ENCODE measurements at regions not wholly inside any gene's neighbourhood (a gene's known extent, or its start where the extent isn't known, plus 50 kb on each side); places are given as distances from the start of the nearest gene placed in this dataset.

DNA sequence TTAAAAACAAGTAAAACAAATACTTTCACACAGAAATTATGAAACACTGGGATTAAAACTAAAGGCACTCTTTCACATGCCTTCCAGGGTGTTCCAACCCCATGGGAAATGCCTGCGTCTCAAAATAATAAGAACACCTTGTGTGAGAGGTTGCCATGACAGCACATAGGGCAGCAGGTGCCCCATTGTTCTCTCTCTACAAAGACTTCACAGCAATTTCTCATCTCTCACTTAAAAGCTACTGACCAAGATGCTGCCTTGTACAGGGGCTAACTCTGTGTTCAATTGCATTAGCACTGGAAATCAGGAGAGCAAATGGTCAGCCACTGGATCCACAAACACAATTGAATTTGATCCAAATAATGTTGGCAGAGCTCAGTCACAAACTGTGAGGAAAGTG is 102.5 kb upstream of the GALNTL6 start:
- DNase-seq (ENCODE audit: low read depth): no peak
- Histone ChIP-seq H3K9me3 (ENCODE audit: control insufficient read depth, low read length) (peaks cover under 1% of the 10 kb centered on the region), H3K4me3 (ENCODE audit: low read length) (no peak overlapping the region)

DNA sequence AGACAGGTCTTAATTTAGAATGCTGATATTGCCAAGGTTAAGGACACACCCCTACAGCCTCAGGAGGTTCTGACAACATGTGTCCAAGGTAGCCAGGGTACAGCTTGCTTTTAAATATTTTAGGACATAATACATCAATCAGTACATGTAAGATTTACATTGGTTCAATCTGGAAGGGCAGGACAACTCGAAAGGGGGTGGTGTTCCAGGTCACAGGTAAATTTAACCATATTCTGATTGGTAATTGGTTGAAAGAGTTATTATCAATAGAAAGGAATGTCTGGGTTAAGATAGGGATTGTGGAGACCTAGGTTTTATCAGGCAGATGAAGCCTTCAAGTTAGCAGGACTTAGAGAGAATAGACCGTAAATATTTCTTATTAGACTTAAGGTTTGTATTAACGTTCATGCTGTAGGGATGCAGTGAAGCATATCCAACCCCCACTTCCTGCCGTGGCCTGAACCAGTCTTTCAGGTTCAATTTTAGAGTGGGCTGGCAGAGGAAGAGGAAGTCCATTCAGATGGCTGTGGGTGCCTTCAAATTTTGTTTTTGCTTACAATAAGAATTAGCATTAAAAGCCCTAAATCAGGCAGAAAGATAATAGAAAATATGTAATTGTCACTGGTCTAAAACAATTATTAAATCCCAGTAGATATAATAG is 136.5 kb upstream of the GALNTL6 start:
- no peaks in the 10 kb centered on the region for H3K27me3 ChIP-seq (replicated peaks; ENCODE audit: control insufficient read depth, insufficient read depth, low read length)
- DNase-seq (ENCODE audit: low read depth): no peak
- H3K4me3 ChIP-seq (ENCODE audit: low read length): no peak overlapping the region
- no peaks in the 10 kb centered on the region for H3K4me1 ChIP-seq (ENCODE audit: control insufficient read depth, insufficient read depth, low read length)
- H3K9me3 ChIP-seq (ENCODE audit: control insufficient read depth, low read length): no peaks in the 10 kb centered on the region
- no peaks in the 10 kb centered on the region for H3K36me3 ChIP-seq (ENCODE audit: control insufficient read depth, insufficient read depth, low read length, severe bottlenecking)
- H3K9ac ChIP-seq (ENCODE audit: low read length): no peak overlapping the region

More for the DNA sequence above, 102.5 kb upstream of the GALNTL6 start:
- H3K4me1 ChIP-seq (ENCODE audit: control insufficient read depth, insufficient read depth, low read length): no peaks in the 10 kb centered on the region
- no peaks in the 10 kb centered on the region for H3K36me3 ChIP-seq (ENCODE audit: control insufficient read depth, insufficient read depth, low read length, severe bottlenecking)
- H3K9ac ChIP-seq (ENCODE audit: low read length): no peak overlapping the region
- H3K27me3 ChIP-seq (replicated peaks; ENCODE audit: control insufficient read depth, insufficient read depth, low read length): no peaks in the 10 kb centered on the region

DNA sequence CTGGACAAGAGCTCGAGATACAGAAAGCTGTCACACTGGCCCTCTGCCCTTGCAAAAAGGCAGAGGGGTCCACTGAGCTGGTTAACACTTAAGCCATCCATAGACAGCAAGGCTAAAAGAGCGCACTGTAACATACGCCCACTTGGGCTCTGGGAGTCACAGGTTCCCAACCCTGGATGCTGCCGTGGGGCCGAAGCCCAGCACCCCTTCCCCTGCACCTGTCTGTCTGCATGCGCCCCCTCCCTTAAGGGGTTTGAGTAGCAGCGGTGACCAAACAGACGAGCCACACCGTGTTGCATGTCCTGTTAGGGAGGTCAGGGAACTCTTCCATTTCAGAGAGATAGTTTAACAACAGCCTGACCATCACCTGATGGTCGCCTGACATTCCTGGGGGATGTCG is 138.4 kb upstream of the GALNTL6 start:
- DNase-seq (ENCODE audit: low read depth): no peak
- no peaks in the 10 kb centered on the region for H3K9me3 ChIP-seq (ENCODE audit: control insufficient read depth, low read length)
- no peaks in the 10 kb centered on the region for H3K27me3 ChIP-seq (replicated peaks; ENCODE audit: control insufficient read depth, insufficient read depth, low read length)
- H3K4me3 ChIP-seq (ENCODE audit: low read length): no peak overlapping the region
- H3K36me3 ChIP-seq (ENCODE audit: control insufficient read depth, insufficient read depth, low read length, severe bottlenecking): no peaks in the 10 kb centered on the region
- no peaks in the 10 kb centered on the region for H3K4me1 ChIP-seq (ENCODE audit: control insufficient read depth, insufficient read depth, low read length)
- H3K9ac ChIP-seq (ENCODE audit: low read length): no peak overlapping the region

DNA sequence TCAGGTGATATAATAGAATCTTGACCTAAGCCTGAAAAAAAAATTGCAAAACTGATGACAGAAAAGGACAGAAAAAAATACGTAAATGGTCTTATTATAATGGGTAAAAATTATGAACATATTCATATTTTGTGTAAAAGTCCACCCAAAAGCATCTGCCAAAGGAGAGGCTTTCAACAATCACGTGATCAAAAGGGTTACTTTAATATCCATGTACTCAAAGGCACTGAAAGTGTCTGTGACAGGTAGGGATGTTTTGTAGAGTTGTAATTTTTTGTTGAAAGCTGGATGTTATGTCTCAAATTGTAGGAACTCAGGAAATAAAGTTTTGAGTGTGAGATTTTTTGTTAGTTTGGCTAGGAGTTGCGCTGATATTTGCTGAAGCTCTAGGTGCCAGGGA is 144.8 kb upstream of the GALNTL6 start:
- Histone ChIP-seq H3K4me1 (ENCODE audit: control insufficient read depth, insufficient read depth, low read length) (no peaks in the 10 kb centered on the region), H3K4me3 (ENCODE audit: low read length) (no peak overlapping the region), H3K9ac (ENCODE audit: low read length) (no peak overlapping the region), H3K9me3 (ENCODE audit: control insufficient read depth, low read length) (no peaks in the 10 kb centered on the region), H3K27me3 (replicated peaks; ENCODE audit: control insufficient read depth, insufficient read depth, low read length) (no peaks in the 10 kb centered on the region), H3K36me3 (ENCODE audit: control insufficient read depth, insufficient read depth, low read length, severe bottlenecking) (no peaks in the 10 kb centered on the region)
- DNase-seq (ENCODE audit: low read depth): no peak

DNA sequence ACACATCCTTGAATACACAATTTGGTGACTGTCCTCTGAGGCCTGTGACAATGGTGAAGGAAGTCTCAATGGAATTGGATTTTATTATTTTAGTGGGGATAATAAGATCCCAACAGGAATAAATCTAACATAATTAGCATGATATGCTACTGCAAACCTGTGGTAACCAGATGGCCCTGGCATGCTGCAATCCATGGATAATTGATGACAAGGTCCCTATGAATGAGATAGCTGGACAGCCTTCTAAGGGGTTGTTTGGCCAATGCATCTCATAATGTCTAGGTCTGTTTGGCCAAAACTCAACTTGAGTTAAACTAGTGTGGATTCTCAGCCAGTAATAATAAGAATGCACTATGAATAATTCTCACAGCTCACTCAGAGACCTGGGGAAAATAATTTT is 145.3 kb upstream of the GALNTL6 start:
- Histone ChIP-seq H3K4me3 (ENCODE audit: low read length) (no peak overlapping the region), H3K27me3 (replicated peaks; ENCODE audit: control insufficient read depth, insufficient read depth, low read length) (no peaks in the 10 kb centered on the region), H3K9ac (ENCODE audit: low read length) (no peak overlapping the region), H3K4me1 (ENCODE audit: control insufficient read depth, insufficient read depth, low read length) (no peaks in the 10 kb centered on the region), H3K36me3 (ENCODE audit: control insufficient read depth, insufficient read depth, low read length, severe bottlenecking) (no peaks in the 10 kb centered on the region), H3K9me3 (ENCODE audit: control insufficient read depth, low read length) (no peaks in the 10 kb centered on the region)
- DNase-seq (ENCODE audit: low read depth): no peak

DNA sequence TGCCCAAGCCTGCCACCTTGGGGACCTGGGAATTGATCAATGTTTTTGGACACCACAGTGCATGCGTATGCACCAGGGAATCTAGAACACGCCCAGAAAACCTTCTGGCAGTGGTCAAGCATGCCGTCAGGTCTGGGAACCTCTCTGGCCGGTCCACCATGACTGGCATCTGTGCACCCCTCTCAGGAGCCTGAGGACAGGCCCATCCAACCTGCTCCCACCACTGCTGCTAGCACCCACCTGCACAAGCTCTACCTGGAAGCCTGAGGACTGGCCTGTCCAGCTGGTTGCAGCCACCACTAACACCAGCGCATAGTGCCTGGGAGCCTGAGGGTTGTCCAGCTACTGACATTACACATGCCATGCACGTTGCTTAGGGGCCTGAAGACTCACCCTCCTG is 162.1 kb upstream of the GALNTL6 start:
- Histone ChIP-seq H3K36me3 (ENCODE audit: control insufficient read depth, insufficient read depth, low read length, severe bottlenecking) (no peaks in the 10 kb centered on the region), H3K9me3 (ENCODE audit: control insufficient read depth, low read length) (no peaks in the 10 kb centered on the region), H3K4me1 (ENCODE audit: control insufficient read depth, insufficient read depth, low read length) (no peaks in the 10 kb centered on the region), H3K9ac (ENCODE audit: low read length) (no peak overlapping the region), H3K4me3 (ENCODE audit: low read length) (no peak overlapping the region), H3K27me3 (replicated peaks; ENCODE audit: control insufficient read depth, insufficient read depth, low read length) (no peaks in the 10 kb centered on the region)
- DNase-seq (ENCODE audit: low read depth): no peak

DNA sequence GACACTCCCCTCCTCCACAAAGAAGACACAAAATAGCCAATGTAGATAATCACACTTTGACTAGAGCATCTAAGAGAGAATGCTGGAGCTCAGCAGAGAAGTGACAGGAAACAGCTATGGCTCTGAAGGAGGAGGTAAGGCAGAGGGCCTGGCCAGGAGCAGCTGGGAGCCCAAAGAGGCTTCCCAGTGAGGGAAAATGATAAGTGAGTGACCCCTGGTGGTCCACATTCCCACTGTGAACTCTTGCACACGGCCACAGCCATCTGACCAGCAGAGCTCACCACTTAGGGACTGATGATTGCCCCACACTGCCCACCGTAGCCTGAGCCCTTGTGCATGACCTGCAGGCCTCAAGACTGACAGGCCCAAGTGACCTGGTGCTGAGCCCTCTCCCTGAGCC is 162.7 kb upstream of the GALNTL6 start:
- Histone ChIP-seq H3K9me3 (ENCODE audit: control insufficient read depth, low read length) (no peaks in the 10 kb centered on the region), H3K4me3 (ENCODE audit: low read length) (no peak overlapping the region), H3K27me3 (replicated peaks; ENCODE audit: control insufficient read depth, insufficient read depth, low read length) (no peaks in the 10 kb centered on the region), H3K9ac (ENCODE audit: low read length) (no peak overlapping the region), H3K36me3 (ENCODE audit: control insufficient read depth, insufficient read depth, low read length, severe bottlenecking) (no peaks in the 10 kb centered on the region), H3K4me1 (ENCODE audit: control insufficient read depth, insufficient read depth, low read length) (no peaks in the 10 kb centered on the region)
- DNase-seq (ENCODE audit: low read depth): no peak

DNA sequence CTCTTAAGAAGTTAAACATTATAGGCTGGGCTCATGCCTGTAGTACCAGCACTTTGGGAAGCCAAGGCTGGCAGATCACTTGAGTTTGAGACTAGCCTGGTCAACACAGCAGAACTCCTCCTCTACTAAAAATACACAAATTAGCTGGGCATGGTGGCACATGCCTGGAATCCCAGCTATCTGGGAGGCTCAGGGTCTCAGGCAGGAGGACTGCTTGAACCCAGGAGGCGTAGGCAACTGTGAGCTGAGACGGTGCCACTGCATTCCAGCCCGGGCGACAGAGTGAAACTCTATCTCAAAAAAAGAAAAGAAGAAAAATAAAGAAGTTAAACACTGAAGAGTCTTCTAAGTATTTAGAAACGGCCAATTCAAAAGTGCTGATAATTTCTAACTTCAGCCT is 164.3 kb upstream of the GALNTL6 start:
- Histone ChIP-seq H3K36me3 (ENCODE audit: control insufficient read depth, insufficient read depth, low read length, severe bottlenecking) (no peaks in the 10 kb centered on the region), H3K4me1 (ENCODE audit: control insufficient read depth, insufficient read depth, low read length) (no peaks in the 10 kb centered on the region), H3K27me3 (replicated peaks; ENCODE audit: control insufficient read depth, insufficient read depth, low read length) (no peaks in the 10 kb centered on the region), H3K9ac (ENCODE audit: low read length) (no peak overlapping the region), H3K4me3 (ENCODE audit: low read length) (no peak overlapping the region), H3K9me3 (ENCODE audit: control insufficient read depth, low read length) (no peaks in the 10 kb centered on the region)
- no peak for DNase-seq (ENCODE audit: low read depth)

DNA sequence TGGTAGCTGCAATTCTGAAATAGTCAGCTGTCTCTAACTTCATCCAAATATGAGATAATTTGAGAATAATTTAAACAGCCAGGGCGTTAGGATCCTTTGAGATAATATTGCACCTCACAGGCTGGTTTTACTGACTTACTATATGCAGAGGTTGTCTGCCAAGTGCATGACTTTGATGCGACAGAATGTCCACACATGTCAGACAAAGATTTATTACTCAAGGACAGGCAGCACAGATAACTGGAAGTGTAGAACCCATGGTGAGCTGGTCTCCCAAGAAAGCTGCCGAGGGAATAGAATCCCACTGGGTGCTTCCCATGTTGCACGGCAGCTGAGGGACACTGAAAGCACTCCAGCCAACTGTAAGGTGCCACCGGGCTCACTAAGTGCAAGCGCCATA is 166.2 kb upstream of the GALNTL6 start:
- no peaks in the 10 kb centered on the region for H3K36me3 ChIP-seq (ENCODE audit: control insufficient read depth, insufficient read depth, low read length, severe bottlenecking)
- no peak overlapping the region for H3K4me3 ChIP-seq (ENCODE audit: low read length)
- no peaks in the 10 kb centered on the region for H3K27me3 ChIP-seq (replicated peaks; ENCODE audit: control insufficient read depth, insufficient read depth, low read length)
- no peaks in the 10 kb centered on the region for H3K4me1 ChIP-seq (ENCODE audit: control insufficient read depth, insufficient read depth, low read length)
- DNase-seq (ENCODE audit: low read depth): no peak
- H3K9ac ChIP-seq (ENCODE audit: low read length): no peak overlapping the region
- no peaks in the 10 kb centered on the region for H3K9me3 ChIP-seq (ENCODE audit: control insufficient read depth, low read length)

DNA sequence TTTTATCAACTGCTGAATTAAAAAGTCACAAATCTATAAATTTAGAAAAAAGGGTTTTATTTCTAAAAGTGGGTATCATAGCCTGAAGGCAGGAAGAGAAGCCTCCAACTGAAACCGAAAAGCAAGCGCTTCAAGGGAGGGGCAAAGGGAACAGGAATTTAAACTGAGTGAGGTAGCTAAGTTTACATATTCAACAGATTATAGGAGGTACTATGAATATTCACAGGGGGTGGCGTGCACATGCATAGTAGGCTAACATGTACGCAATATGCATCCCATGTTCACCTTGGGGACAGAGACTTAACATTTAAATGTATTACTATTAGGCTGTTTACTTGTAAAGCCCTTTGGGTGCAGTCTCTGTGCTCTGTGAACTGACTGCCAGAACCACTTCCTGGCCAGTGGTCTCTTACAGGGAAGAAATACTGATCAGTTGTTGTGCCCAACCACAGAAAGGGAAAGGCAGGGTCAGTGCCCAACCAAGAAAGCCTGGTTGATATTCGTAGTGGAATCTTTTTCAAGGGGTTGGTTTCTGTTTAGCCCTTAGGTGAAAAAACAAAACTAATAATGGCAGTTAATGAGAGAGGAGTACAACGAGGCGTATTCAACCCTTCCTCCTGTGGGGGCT is 168.7 kb upstream of the GALNTL6 start:
- Histone ChIP-seq H3K36me3 (ENCODE audit: control insufficient read depth, insufficient read depth, low read length, severe bottlenecking) (no peaks in the 10 kb centered on the region), H3K27me3 (replicated peaks; ENCODE audit: control insufficient read depth, insufficient read depth, low read length) (no peaks in the 10 kb centered on the region), H3K4me1 (ENCODE audit: control insufficient read depth, insufficient read depth, low read length) (no peaks in the 10 kb centered on the region), H3K4me3 (ENCODE audit: low read length) (no peak overlapping the region), H3K9me3 (ENCODE audit: control insufficient read depth, low read length) (no peaks in the 10 kb centered on the region), H3K9ac (ENCODE audit: low read length) (no peak overlapping the region)
- no peak for DNase-seq (ENCODE audit: low read depth)

DNA sequence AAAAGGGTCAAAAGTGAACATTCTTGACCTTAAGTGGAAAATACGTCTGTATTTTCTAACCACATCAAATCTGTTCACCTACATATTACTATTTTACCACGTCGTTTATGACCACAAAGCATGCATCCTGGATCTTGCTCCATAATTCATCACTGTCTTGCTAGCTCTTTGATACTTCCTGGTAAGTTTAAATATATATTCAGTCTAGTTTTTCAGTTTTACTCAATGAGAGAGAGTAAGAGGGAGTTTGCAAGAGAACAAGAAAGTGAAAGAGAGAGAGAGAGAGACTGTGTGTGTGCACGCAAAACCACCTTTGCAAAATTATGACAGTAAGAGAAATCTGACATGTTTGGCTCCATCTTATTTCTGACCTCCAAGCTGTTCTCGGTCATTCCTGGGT is 173.7 kb upstream of the GALNTL6 start:
- DNase-seq (ENCODE audit: low read depth): no peak
- Histone ChIP-seq H3K9ac (ENCODE audit: low read length) (no peak overlapping the region), H3K9me3 (ENCODE audit: control insufficient read depth, low read length) (no peaks in the 10 kb centered on the region), H3K4me3 (ENCODE audit: low read length) (no peak overlapping the region), H3K36me3 (ENCODE audit: control insufficient read depth, insufficient read depth, low read length, severe bottlenecking) (no peaks in the 10 kb centered on the region), H3K27me3 (replicated peaks; ENCODE audit: control insufficient read depth, insufficient read depth, low read length) (no peaks in the 10 kb centered on the region), H3K4me1 (ENCODE audit: control insufficient read depth, insufficient read depth, low read length) (no peaks in the 10 kb centered on the region)

DNA sequence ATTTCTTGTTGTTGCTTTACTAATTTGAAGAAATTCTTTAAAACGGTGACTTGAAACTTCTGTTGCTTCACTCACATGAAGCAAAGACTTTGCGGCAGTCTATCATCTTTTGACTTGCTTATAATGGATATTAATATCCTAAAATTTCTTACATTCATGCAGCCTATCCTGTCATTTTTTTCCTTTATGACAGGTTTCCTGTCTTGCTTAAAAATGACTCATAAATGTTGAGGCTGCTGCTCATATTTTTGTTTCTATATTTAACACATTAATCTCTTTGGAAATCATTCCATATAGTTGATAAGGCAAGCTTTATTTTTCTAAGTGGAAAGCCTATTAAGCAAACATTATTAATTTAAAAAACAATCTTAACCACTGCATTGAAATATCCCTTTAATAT is 176.6 kb upstream of the GALNTL6 start:
- Histone ChIP-seq H3K4me1 (ENCODE audit: control insufficient read depth, insufficient read depth, low read length) (no peaks in the 10 kb centered on the region), H3K27me3 (replicated peaks; ENCODE audit: control insufficient read depth, insufficient read depth, low read length) (no peaks in the 10 kb centered on the region), H3K36me3 (ENCODE audit: control insufficient read depth, insufficient read depth, low read length, severe bottlenecking) (no peaks in the 10 kb centered on the region), H3K9me3 (ENCODE audit: control insufficient read depth, low read length) (no peaks in the 10 kb centered on the region), H3K4me3 (ENCODE audit: low read length) (no peak overlapping the region), H3K9ac (ENCODE audit: low read length) (no peak overlapping the region)
- peak; percentile 4 for DNase-seq (ENCODE audit: low read depth)
